ENCODE measurements at regions not wholly inside any gene's neighbourhood (a gene's known extent, or its start where the extent isn't known, plus 50 kb on each side); places are given as distances from the start of the nearest gene placed in this dataset.
A peak's percentile ranks its signal among the peaks of the same experiment; 100 is the strongest.

- TF ChIP-seq POLR2A (IDR thresholded peaks at IDR 0.05) (no peak), CTCF (IDR thresholded peaks at IDR 0.05) (no peak)
- ATAC-seq (no peak), DNase-seq (no peak)
- no peak overlapping the region for H3K27ac ChIP-seq
- H3K4me3 ChIP-seq, result no peak overlapping the region
- H3K9me3 ChIP-seq, result no peaks in the 10 kb centered on the region
- intact Hi-C loops (cut with DNase I), result no loop called here
- H3K4me1 ChIP-seq, result peaks cover 0 to 15% (median 6%) of the 10 kb centered on the region in 12 donors
- WGBS, 4 donors, result 58 to 73% (median 66%) methylated on average over 12 of the region's 12 CpGs
- H3K36me3 ChIP-seq, result no peaks in the 10 kb centered on the region
- H3K27me3 ChIP-seq, result peaks cover 20 to 85% (median 56%) of the 10 kb centered on the region in 9 donors
These were observed 57.2 kb upstream of the LBX1 start for GRCh38 chr10:101286248-101287046.

GRCh38 chr10:101287183-101287996 lies 58.1 kb upstream of the LBX1 start:
- no peak for DNase-seq
- WGBS, 4 donors, result 41 to 62% (median 53%) methylated on average over 13 to 18 of the region's 18 CpGs
- Histone ChIP-seq H3K4me1 (peaks cover 0 to 24% (median 11%) of the 10 kb centered on the region in 12 donors), H3K27ac (no peak overlapping the region), H3K27me3 (peaks cover 21 to 87% (median 57%) of the 10 kb centered on the region in 9 donors), H3K9me3 (no peaks in the 10 kb centered on the region), H3K4me3 (no peak overlapping the region), H3K36me3 (no peaks in the 10 kb centered on the region)
- no peak for ATAC-seq
- intact Hi-C loops (cut with DNase I), result no loop called here
- TF ChIP-seq POLR2A (IDR thresholded peaks at IDR 0.05) (no peak), CTCF (IDR thresholded peaks at IDR 0.05) (no peak)

GRCh38 chr10:101287997-101288635 lies 58.9 kb upstream of the LBX1 start:
- 32 to 63% (median 47%) methylated on average over 3 to 6 of the region's 6 CpGs for WGBS, 4 donors
- intact Hi-C loops (cut with DNase I), result no loop called here
- peaks cover 21 to 89% (median 51%) of the 10 kb centered on the region in 9 donors for H3K27me3 ChIP-seq
- no peak for DNase-seq
- no peak overlapping the region for H3K27ac ChIP-seq
- no peak overlapping the region for H3K4me3 ChIP-seq
- ATAC-seq, result no peak
- no peaks in the 10 kb centered on the region for H3K36me3 ChIP-seq
- H3K4me1 ChIP-seq, result peaks cover 0 to 31% (median 13%) of the 10 kb centered on the region in 12 donors
- no peak for TF ChIP-seq POLR2A (IDR thresholded peaks at IDR 0.05)
- TF ChIP-seq CTCF (IDR thresholded peaks at IDR 0.05), result peak in 2 of 12 donors; percentile 17 to 18
- no peaks in the 10 kb centered on the region for H3K9me3 ChIP-seq

GRCh38 chr10:101289541-101289940 lies 60.3 kb upstream of the LBX1 start:
- no peak for TF ChIP-seq POLR2A (IDR thresholded peaks at IDR 0.05)
- no peak for TF ChIP-seq CTCF (IDR thresholded peaks at IDR 0.05)
- intact Hi-C loops (cut with DNase I), result no loop called here

More at GRCh38 chr10:101289541-101289940, 60.3 kb upstream of the LBX1 start:
- peaks cover 0 to 25% (median 8%) of the 10 kb centered on the region in 12 donors for H3K4me1 ChIP-seq
- H3K27me3 ChIP-seq, result peaks cover 15 to 89% (median 39%) of the 10 kb centered on the region in 9 donors
- ATAC-seq, result no peak
- no peaks in the 10 kb centered on the region for H3K36me3 ChIP-seq
- no peak overlapping the region for H3K4me3 ChIP-seq
- 78 to 89% (median 82%) methylated on average over 3 of the region's 3 CpGs for WGBS, 4 donors
- no peak overlapping the region for H3K27ac ChIP-seq
- no peak for DNase-seq
- no peaks in the 10 kb centered on the region for H3K9me3 ChIP-seq
